ENCODE measurements at regions not wholly inside any gene's neighbourhood (a gene's known extent, or its start where the extent isn't known, plus 50 kb on each side); places are given as distances from the start of the nearest gene placed in this dataset.
A peak's percentile ranks its signal among the peaks of the same experiment; 100 is the strongest.

GRCh38 chr20:24160563-24161281, 172.1 kb upstream of the GGTLC1 start:
- H3K27me3 ChIP-seq (replicated peaks; ENCODE audit: insufficient read depth), result no peaks in the 10 kb centered on the region
- no peaks in the 10 kb centered on the region for H3K4me1 ChIP-seq (replicated peaks)
- no peaks in the 10 kb centered on the region for H3K9me3 ChIP-seq
- no peaks in the 10 kb centered on the region for H3K36me3 ChIP-seq
- TF ChIP-seq POLR2A (IDR thresholded peaks at IDR 0.05), result no peak
- peak; percentile 20 for TF ChIP-seq POLR2AphosphoS5 (IDR thresholded peaks at IDR 0.05)
- TF ChIP-seq CTCF (IDR thresholded peaks at IDR 0.05), result peak; percentile 47 to 71 (median 66)
- peak; percentile 40 for DNase-seq (ENCODE audit: low spot score)
- intact Hi-C loops (cut with DNase I), result loop anchor here (2.0 kb wide), 1 partner anchor 758 kb away; no protein-coding TSS in a partner anchor
- H3K4me3 ChIP-seq, result no peak overlapping the region
- no peak overlapping the region for H3K27ac ChIP-seq
- WGBS, result 33% methylated on average over 5 of the region's 5 CpGs

GRCh38 chr20:24158281-24158680, 169.7 kb upstream of the GGTLC1 start:
- no peaks in the 10 kb centered on the region for H3K4me1 ChIP-seq (replicated peaks)
- no peak for TF ChIP-seq CTCF (IDR thresholded peaks at IDR 0.05)
- WGBS, result 43% methylated on average over 2 of the region's 2 CpGs
- intact Hi-C loops (cut with DNase I), result no loop called here
- no peaks in the 10 kb centered on the region for H3K27me3 ChIP-seq (replicated peaks; ENCODE audit: insufficient read depth)
- no peak overlapping the region for H3K27ac ChIP-seq
- H3K4me3 ChIP-seq, result no peak overlapping the region
- no peak for DNase-seq (ENCODE audit: low spot score)
- no peaks in the 10 kb centered on the region for H3K9me3 ChIP-seq
- no peaks in the 10 kb centered on the region for H3K36me3 ChIP-seq

DNA sequence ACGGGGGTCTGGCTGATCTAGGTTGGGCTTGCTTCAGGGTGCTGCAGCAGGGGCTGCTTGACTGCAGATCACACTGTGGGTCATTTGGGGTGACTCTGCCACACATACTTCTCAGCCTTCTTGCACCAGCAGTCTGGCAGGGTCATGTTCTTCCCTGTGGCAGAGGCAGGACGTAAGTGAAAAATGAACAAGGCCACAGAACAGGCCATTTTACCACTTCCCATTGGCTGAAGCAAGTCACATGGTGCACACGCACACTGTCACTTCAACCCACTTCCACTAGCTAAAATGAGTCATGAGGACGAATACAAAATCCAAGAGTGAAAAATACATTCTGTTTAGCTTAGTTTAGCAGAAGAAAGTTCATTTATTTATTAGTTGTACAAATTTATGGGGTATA, 168.6 kb upstream of the GGTLC1 start:
- Histone ChIP-seq H3K36me3 (no peaks in the 10 kb centered on the region), H3K4me1 (replicated peaks) (no peaks in the 10 kb centered on the region), H3K9me3 (no peaks in the 10 kb centered on the region), H3K4me3 (no peak overlapping the region), H3K27ac (no peak overlapping the region), H3K27me3 (replicated peaks; ENCODE audit: insufficient read depth) (no peaks in the 10 kb centered on the region)
- intact Hi-C loops (cut with DNase I), result no loop called here
- no peak for DNase-seq (ENCODE audit: low spot score)
- TF ChIP-seq CTCF (IDR thresholded peaks at IDR 0.05), result no peak
- TF ChIP-seq POLR2AphosphoS5 (IDR thresholded peaks at IDR 0.05), result no peak
- no peak for TF ChIP-seq POLR2A (IDR thresholded peaks at IDR 0.05)
- 86% methylated on average over 4 of the region's 4 CpGs for WGBS

DNA sequence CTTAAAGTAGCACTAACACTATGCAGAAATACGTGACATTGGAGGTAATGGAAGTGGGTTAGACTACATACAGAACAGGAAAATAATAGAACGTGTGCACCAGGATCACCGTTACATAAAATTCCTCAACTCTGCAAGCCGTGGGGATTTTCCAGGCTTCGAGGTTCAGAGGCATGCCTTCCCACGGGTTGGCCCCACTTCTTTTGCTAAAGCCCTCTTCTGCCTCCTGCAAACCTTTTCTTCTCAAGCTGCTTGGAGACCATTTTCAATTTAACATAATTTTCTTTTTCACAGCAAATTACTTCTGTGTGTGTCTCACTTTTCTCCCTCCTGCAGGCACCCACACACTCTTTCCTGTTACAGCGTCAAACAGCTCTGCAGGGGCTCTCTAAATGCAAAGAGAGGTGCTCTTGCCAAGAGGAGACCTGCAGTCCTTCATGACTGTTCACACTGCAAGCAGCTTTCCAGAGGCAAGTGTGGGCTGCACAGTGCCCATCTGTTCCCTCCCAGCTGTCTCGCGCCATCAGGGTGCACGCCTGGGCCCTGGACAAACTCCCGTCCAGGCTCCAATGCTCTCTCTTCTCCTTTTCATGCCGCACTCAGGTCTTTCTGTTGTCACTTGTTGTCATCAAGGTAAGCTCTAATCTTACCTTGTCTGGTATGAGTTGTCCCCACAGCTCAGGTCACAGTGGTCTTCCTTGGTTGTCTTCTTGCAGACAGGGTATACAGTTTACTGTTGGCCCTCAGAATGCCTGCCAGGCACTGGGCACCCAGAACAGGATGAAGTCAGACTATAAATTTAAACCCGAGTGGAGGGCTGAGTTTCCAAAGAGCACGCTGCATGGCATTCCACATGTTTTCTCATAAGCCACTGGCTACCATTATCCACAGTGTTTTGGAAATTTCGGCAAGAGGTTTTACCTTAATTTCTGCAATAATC, 164.8 kb upstream of the GGTLC1 start:
- 79% methylated on average over 15 of the region's 15 CpGs for WGBS
- DNase-seq (ENCODE audit: low spot score), result no peak

More for the DNA sequence above, 164.8 kb upstream of the GGTLC1 start:
- Histone ChIP-seq H3K27me3 (replicated peaks; ENCODE audit: insufficient read depth) (no peaks in the 10 kb centered on the region), H3K27ac (no peak overlapping the region), H3K9me3 (no peaks in the 10 kb centered on the region), H3K4me3 (no peak overlapping the region), H3K4me1 (replicated peaks) (no peaks in the 10 kb centered on the region), H3K36me3 (no peaks in the 10 kb centered on the region)
- TF ChIP-seq POLR2AphosphoS5 (IDR thresholded peaks at IDR 0.05) (no peak), POLR2A (IDR thresholded peaks at IDR 0.05) (no peak), CTCF (IDR thresholded peaks at IDR 0.05) (no peak)
- intact Hi-C loops (cut with DNase I), result no loop called here

All from prostate gland (tissue), 2 donors.